Lower lobe of right lung (tissue), 2 donors: ENCODE measurements at regions not wholly inside any gene's neighbourhood (a gene's known extent, or its start where the extent isn't known, plus 50 kb on each side); places are given as distances from the start of the nearest gene placed in this dataset.
A peak's percentile ranks its signal among the peaks of the same experiment; 100 is the strongest.

Experiments
- ATAC-seq, 2 donors: fragments of 200-7000 bp; cut with Tn5 transposase; one replicate each; pipeline ENCODE4 v1.9.1; 2020 to 2022; ENCODE audit warnings: mild to moderate bottlenecking in 2 of 2, moderate library complexity in 2 of 2
- DNase-seq: peaks from one replicate; pipeline ENCODE4 v3.0.0-alpha.2; 2020
- H3K27ac ChIP-seq: fragments of 200-600 bp; one replicate; pipeline ENCODE4 v1.8.0; 2022
- H3K27me3 ChIP-seq: fragments of 200-600 bp; one replicate; pipeline ENCODE4 v1.8.0; 2022; ENCODE audit warnings: low read depth
- H3K36me3 ChIP-seq: fragments of 200-600 bp; one replicate; pipeline ENCODE4 v1.8.0; 2022; ENCODE audit warnings: mild to moderate bottlenecking
- H3K4me1 ChIP-seq: fragments of 200-600 bp; one replicate; pipeline ENCODE4 v1.8.0; 2022
- H3K4me3 ChIP-seq: fragments of 200-600 bp; one replicate; pipeline ENCODE4 v1.8.0; 2022; ENCODE audit warnings: mild to moderate bottlenecking
- H3K9me3 ChIP-seq: fragments of 200-600 bp; one replicate; pipeline ENCODE4 v1.8.0; 2022
- CTCF ChIP-seq: fragments of 200-600 bp; IDR thresholded peaks from one replicate; pipeline ENCODE4 v1.8.0; 2022; ENCODE audit warnings: antibody characterized with exemption, mild to moderate bottlenecking
- intact Hi-C: fragments of 100-400 bp; cut with DNase I; formaldehyde crosslinking; loops from one replicate; pipeline ENCODE4 v1.11.0; 2022
- donor health status: DM: no; HTN: yes; CAD: no; lungs with severe emphysema.

GRCh38 chr3:102536456-102536855, 101.6 kb downstream of the ZPLD1 start:
- H3K36me3 ChIP-seq = no peaks in the 10 kb centered on the region
- peak; percentile 38 for TF ChIP-seq CTCF
- H3K27me3 ChIP-seq = no peaks in the 10 kb centered on the region
- no peak overlapping the region for H3K27ac ChIP-seq
- intact Hi-C loops = loop anchor here (5.0 kb wide), 1 partner anchor 309 kb away; no protein-coding TSS in a partner anchor
- H3K9me3 ChIP-seq = no peaks in the 10 kb centered on the region
- no peak for DNase-seq
- H3K4me3 ChIP-seq = no peak overlapping the region
- ATAC-seq = peak; percentile 21 to 61
- H3K4me1 ChIP-seq = no peaks in the 10 kb centered on the region

DNA sequence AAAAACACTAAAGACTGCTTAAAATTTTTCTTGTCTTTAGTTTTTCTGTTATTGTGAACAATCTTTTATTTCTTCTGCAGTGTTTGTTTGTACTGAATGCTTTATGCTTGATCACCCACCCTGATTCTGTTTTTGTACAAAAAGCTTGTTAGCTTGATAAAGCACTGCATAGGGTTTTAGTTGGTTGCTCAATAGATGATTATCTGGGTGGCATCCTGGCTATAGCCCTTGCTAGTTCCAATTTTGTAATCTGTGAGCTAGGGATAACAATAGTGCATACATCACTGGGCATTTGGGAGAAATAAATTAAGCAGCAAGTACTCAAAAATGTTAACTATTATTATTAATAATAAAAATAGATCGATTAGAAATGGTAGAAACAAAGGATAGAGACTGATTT, 102.3 kb downstream of the ZPLD1 start:
- DNase-seq = no peak
- H3K9me3 ChIP-seq = no peaks in the 10 kb centered on the region
- ATAC-seq = no peak
- H3K36me3 ChIP-seq = no peaks in the 10 kb centered on the region
- no peak overlapping the region for H3K27ac ChIP-seq
- intact Hi-C loops = loop anchor here (5.0 kb wide), 1 partner anchor 310 kb away; no protein-coding TSS in a partner anchor
- no peak overlapping the region for H3K4me3 ChIP-seq
- H3K4me1 ChIP-seq = no peaks in the 10 kb centered on the region
- H3K27me3 ChIP-seq = no peaks in the 10 kb centered on the region
- TF ChIP-seq CTCF = no peak

DNA sequence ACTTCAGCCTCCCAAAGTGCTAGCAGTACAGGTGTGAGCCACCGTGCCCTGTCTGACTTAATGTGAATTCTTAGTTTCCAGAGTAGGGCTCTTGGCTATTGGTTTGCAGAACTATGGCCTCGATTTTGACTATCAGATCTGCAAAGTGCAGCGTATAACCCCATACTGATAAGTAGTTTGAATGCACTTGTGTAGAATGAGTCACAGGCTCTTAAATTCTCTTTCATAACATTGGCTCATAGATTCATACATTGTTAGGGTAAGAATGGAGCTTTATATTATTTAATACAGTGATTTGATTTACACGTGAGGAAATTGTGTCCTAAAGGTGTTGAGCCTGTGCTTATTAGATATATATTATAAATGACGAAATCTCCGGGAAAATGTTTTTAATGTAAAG, 109.9 kb downstream of the ZPLD1 start:
- Histone ChIP-seq H3K27me3 (no peaks in the 10 kb centered on the region), H3K4me1 (no peaks in the 10 kb centered on the region), H3K4me3 (no peak overlapping the region), H3K27ac (no peak overlapping the region), H3K36me3 (no peaks in the 10 kb centered on the region), H3K9me3 (no peaks in the 10 kb centered on the region)
- no peak for TF ChIP-seq CTCF
- DNase-seq (no peak), ATAC-seq (no peak)
- intact Hi-C loops = no loop called here

DNA sequence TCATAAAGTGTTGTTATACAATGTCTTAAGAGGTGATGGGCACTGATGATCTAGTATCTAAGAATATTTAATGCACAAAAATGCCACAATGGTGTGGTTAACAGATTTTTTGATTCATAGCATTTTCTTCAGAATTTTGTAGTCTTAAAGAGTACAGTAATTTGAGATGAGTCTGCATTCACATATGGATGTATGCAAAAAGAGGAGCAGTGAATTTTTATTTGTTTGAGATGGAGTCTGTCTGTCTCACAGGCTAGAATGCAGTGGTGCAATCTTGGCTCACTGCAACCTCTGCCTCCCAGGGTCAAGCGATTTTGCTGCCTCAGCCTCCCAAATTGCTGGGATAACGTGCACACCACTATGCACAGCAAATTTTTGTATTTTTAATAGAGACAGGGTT, 110.5 kb downstream of the ZPLD1 start:
- DNase-seq (no peak), ATAC-seq (no peak)
- Histone ChIP-seq H3K4me3 (no peak overlapping the region), H3K27me3 (no peaks in the 10 kb centered on the region), H3K36me3 (no peaks in the 10 kb centered on the region), H3K4me1 (no peaks in the 10 kb centered on the region), H3K9me3 (no peaks in the 10 kb centered on the region), H3K27ac (no peak overlapping the region)
- no peak for TF ChIP-seq CTCF
- intact Hi-C loops = no loop called here

DNA sequence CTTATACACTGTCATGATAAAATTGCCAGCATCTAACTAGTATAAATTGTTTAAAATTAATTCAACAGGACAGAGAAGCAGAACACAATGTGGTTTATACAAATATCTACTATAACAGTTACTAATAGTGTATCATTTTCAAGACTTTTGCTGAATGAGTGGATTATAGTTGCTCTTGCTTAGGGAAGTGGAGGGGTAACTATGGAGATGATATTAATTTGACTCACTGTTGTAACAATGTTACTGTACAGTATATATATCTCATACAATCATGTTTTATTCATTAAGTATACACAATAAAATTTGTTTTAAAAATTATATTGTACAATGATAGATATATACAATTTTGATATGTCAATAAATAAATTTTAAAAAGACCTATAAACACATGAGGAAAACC, 119.1 kb downstream of the ZPLD1 start:
- Histone ChIP-seq H3K36me3 (no peaks in the 10 kb centered on the region), H3K4me3 (no peak overlapping the region), H3K4me1 (no peaks in the 10 kb centered on the region), H3K27me3 (no peaks in the 10 kb centered on the region), H3K9me3 (no peaks in the 10 kb centered on the region), H3K27ac (no peak overlapping the region)
- TF ChIP-seq CTCF = no peak
- DNase-seq = no peak
- no peak for ATAC-seq
- intact Hi-C loops = no loop called here

- Histone ChIP-seq H3K9me3 (no peaks in the 10 kb centered on the region), H3K4me3 (no peak overlapping the region), H3K27me3 (no peaks in the 10 kb centered on the region), H3K4me1 (no peaks in the 10 kb centered on the region), H3K27ac (no peak overlapping the region), H3K36me3 (no peaks in the 10 kb centered on the region)
- ATAC-seq (no peak), DNase-seq (no peak)
- no peak for TF ChIP-seq CTCF
- intact Hi-C loops = no loop called here
Observed at GRCh38 chr3:102570511-102570910, 135.7 kb downstream of the ZPLD1 start.
